Cardiac muscle cell (in vitro differentiated cells and primary cell): ENCODE measurements at regions not wholly inside any gene's neighbourhood (a gene's known extent, or its start where the extent isn't known, plus 50 kb on each side); places are given as distances from the start of the nearest gene placed in this dataset.
"Not testable (repeated sequence)": the region's sequence is repeated elsewhere in the genome, so short reads cannot be mapped to it uniquely, and the experiment has no call there.

Experiments used
- DNase-seq, 2 donors: peaks; one replicate each; pipeline versions ENCODE4 v3.0.0 to v3.0.0-alpha.2; 2010 to 2017; ENCODE audit warnings: low read depth in 1 of 2, low spot score in 1 of 2
- H3K27ac ChIP-seq: fragments of 200-600 bp; sonication (generic); 2 replicates; pipeline ENCODE4 v1.5.1; 2016
- H3K27me3 ChIP-seq: fragments of 200-600 bp; sonication (generic); 2 replicates; pipeline ENCODE4 v1.6.0; 2016; ENCODE audit warnings: control low read depth
- H3K36me3 ChIP-seq: fragments of 200-600 bp; sonication (generic); 2 replicates; pipeline ENCODE4 v1.5.1; 2016; ENCODE audit warnings: control low read depth
- H3K4me1 ChIP-seq: fragments of 200-600 bp; sonication (generic); 2 replicates; pipeline ENCODE4 v1.8.1; 2017; ENCODE audit warnings: low read depth, mild to moderate bottlenecking, mixed run types
- H3K4me3 ChIP-seq: fragments of 200-600 bp; sonication (generic); 2 replicates; pipeline ENCODE4 v1.5.1; 2016; ENCODE audit warnings: mild to moderate bottlenecking
- H3K9me3 ChIP-seq: fragments of 200-600 bp; sonication (generic); 2 replicates; pipeline ENCODE4 v1.5.1; 2017; ENCODE audit warnings: low read depth, mild to moderate bottlenecking, control low read depth
- CTCF ChIP-seq: IDR thresholded peaks from 2 replicates; pipeline ENCODE4 v1.5.1; 2012; ENCODE audit warnings: low read depth, mild to moderate bottlenecking, low read length

- no peak for DNase-seq
- H3K9me3 ChIP-seq, result no peaks in the 10 kb centered on the region
- no peak overlapping the region for H3K27ac ChIP-seq
- H3K27me3 ChIP-seq, result no peaks in the 10 kb centered on the region
- H3K4me3 ChIP-seq, result no peak overlapping the region
- H3K36me3 ChIP-seq, result no peaks in the 10 kb centered on the region
- no peaks in the 10 kb centered on the region for H3K4me1 ChIP-seq
- no peak for TF ChIP-seq CTCF
Observed at GRCh38 chr14:89690139-89690538, 264.4 kb downstream of the EFCAB11 start.

DNA sequence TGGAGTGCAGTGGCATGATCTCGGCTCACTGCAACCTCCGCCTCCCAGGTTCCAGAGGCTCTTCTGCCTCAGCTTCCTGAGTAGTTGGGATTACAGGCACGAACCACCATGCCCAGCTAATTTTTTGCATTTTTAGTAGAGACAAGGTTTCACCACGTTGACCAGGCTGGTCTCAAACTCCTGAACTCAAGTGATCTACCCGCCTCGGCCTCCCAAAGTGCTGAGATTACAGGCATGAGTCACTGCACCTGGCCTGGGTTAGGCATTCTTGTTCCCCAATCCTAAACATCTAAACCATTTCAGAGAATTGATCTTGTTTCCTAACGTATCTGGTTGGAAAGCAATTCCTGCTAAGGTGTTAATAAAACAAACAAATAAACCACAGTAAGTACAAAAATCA lies 264.8 kb downstream of the EFCAB11 start:
- not testable (repeated sequence) for H3K27ac ChIP-seq, H3K36me3 ChIP-seq, H3K4me3 ChIP-seq, H3K4me1 ChIP-seq, H3K9me3 ChIP-seq, DNase-seq, H3K27me3 ChIP-seq

- Histone ChIP-seq H3K4me3 (no peak overlapping the region), H3K36me3 (no peaks in the 10 kb centered on the region), H3K27ac (no peak overlapping the region), H3K4me1 (no peaks in the 10 kb centered on the region), H3K27me3 (no peaks in the 10 kb centered on the region), H3K9me3 (no peaks in the 10 kb centered on the region)
- peak in 1 of 2 donors; percentile 37 for DNase-seq
- TF ChIP-seq CTCF, result no peak
Observed at GRCh38 chr14:89688507-89689211, 265.9 kb downstream of the EFCAB11 start.

DNA sequence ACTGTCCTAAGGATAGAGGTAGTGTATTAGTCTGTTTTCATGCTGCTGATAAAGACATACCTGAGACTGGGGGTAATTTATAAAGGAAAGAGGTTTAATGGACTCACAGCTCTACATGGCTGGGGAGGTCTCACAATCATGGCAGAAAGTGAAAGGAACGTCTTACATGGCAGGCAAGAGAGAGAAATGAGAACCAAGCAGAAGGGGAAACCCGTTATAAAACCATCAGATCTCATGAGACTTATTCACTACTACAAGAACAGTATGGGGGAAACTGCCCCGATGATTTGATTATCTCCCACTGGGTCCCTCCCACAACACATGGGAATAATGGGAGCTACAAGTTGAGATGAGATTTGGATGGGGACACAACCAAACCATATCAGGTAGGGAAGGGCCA lies 267.4 kb downstream of the EFCAB11 start:
- H3K27ac ChIP-seq, H3K27me3 ChIP-seq, H3K4me3 ChIP-seq, H3K9me3 ChIP-seq, H3K36me3 ChIP-seq, H3K4me1 ChIP-seq, DNase-seq: not testable (repeated sequence)

DNA sequence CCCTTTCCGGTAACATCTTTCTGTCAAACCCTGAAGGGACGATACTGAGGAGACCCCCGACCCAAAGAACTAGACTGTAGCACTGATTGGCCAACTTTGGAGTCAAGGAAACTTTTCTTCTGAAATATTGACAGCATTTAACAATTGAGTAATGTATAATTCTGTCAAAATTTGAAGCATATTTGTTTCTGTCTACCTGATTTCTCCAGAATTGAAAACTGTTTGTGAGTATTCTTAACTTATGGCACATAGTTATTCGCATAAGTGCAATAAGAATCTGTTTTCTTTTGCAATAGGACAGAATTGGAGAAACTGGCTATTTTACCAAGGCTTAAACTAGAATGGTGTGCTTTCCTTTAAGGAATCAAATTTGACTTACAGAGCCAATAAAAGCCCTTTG lies 267.1 kb upstream of the FOXN3 start:
- H3K9me3 ChIP-seq, result no peaks in the 10 kb centered on the region

GRCh38 chr14:89681086-89682018 lies 264.3 kb upstream of the FOXN3 start:
- TF ChIP-seq CTCF, result no peak

More for the DNA sequence above, 267.1 kb upstream of the FOXN3 start:
- Histone ChIP-seq H3K4me1 (no peaks in the 10 kb centered on the region), H3K36me3 (no peaks in the 10 kb centered on the region), H3K27me3 (no peaks in the 10 kb centered on the region), H3K4me3 (no peak overlapping the region), H3K27ac (no peak overlapping the region)
- no peak for DNase-seq
- TF ChIP-seq CTCF, result no peak

More at GRCh38 chr14:89681086-89682018, 264.3 kb upstream of the FOXN3 start:
- Histone ChIP-seq H3K9me3 (no peaks in the 10 kb centered on the region), H3K27ac (no peak overlapping the region), H3K4me1 (peaks cover 4% of the 10 kb centered on the region), H3K36me3 (no peaks in the 10 kb centered on the region), H3K4me3 (no peak overlapping the region), H3K27me3 (no peaks in the 10 kb centered on the region)
- no peak for DNase-seq
